Femur (tissue), 1 donor: ENCODE measurements at regions not wholly inside any gene's neighbourhood (a gene's known extent, or its start where the extent isn't known, plus 50 kb on each side); places are given as distances from the start of the nearest gene placed in this dataset.

Source experiments
- DNase-seq: peaks from one replicate; pipeline ENCODE4 v3.0.0-alpha.2; 2017

GRCh38 chr1:56304975-56305374, 274.4 kb downstream of the PLPP3 start:
- DNase-seq = no peak

- no peak for DNase-seq
Measured at GRCh38 chr1:56303805-56304204, 275.6 kb downstream of the PLPP3 start.

- DNase-seq = no peak
Measured at GRCh38 chr1:56302878-56303277, 276.5 kb downstream of the PLPP3 start.

- no peak for DNase-seq
Measured at GRCh38 chr1:56301791-56302190, 277.6 kb downstream of the PLPP3 start.

- DNase-seq = no peak
Measured at GRCh38 chr1:56300836-56301235, 278.5 kb downstream of the PLPP3 start.

GRCh38 chr1:56298866-56299265, 280.5 kb downstream of the PLPP3 start:
- DNase-seq = no peak

DNA sequence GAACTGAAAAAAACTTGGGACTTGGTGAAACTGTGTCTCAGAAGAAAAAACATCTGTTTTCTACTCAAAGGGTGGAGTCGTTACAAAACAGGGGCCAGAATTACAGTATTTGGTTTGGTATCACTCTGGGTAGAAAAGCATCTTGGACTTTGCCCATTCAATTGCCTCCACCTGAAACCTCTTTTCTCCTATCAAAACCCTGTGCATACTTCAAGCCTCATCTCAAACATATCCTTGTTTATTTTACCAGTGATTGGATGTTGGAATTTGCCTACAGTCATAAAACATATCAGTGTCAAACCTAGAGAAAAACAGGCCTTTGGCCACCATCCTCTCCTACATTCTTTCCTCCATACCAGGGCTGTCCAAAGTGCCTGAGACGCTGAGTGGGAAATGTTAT, 281.5 kb downstream of the PLPP3 start:
- DNase-seq = no peak

- DNase-seq = no peak
Measured at GRCh38 chr1:56297208-56297607, 282.2 kb downstream of the PLPP3 start.

- DNase-seq = no peak
Measured at GRCh38 chr1:56295949-56296929, 283.1 kb downstream of the PLPP3 start.

DNA sequence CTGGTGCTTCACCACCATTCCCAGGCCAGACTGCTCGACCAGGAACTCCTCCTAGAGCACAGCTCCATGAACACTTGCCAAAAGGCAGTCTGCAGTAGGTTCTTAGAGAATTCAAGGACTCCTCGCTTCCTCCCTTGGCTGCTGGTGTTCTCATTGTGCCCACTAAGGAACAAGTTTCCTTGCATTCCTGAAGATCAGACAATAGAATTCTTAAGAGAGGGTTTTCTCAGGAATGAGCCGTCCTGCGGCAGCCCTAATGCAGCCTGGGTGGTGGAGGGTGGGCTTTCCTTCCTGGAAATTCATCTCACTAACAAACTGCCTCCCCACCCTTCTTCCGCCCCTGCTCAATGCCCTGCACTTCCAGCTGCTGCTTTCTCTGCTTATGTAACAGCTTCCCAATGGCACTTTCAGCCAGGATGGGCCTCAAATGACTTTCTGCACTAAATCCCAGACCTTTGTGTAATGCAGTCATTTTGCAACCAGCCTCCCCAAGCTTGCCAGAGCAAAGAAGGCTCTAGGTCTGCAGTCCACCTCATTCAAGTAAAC, 287.9 kb downstream of the PLPP3 start:
- DNase-seq = peak; percentile 37

DNA sequence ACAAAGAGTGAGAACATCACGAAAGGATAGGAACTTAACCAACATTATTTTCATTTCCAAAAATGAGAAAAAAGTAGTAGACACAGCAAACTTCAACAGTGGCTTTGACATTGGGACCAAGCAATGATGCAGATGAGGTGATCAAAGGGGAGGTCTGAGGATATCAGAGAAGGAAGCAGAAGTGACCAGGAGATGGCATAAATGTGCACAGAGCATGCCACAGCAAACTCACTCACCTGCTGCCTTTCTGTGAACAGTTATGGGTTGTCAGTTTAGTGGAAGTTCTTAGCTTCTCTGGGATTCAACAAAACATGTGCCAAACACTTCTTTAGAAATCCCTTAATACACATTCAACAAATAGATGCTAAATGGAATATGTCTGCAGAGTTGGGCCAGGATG, 290.1 kb downstream of the PLPP3 start:
- no peak for DNase-seq

GRCh38 chr1:56287721-56288120, 291.6 kb downstream of the PLPP3 start:
- DNase-seq = no peak

DNA sequence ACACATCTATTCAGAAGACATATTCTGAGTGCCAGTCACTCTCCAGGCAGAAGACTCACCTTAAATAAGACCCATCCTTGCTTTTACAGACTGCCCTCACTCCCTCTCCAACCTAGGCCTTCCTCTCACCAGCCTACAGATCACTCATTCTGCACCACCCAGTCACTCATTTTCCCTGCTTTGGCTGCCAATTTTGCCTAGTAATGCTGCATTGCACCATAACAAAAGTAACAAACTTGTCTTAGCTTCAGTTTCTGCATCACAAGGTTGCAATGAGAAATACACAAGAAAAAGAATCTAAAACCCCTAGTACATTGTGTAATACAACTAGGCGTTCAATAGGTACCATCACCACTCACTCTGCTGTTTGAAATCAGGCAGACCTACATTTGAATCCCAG, 292.4 kb downstream of the PLPP3 start:
- no peak for DNase-seq

- no peak for DNase-seq
Measured at GRCh38 chr1:56286506-56286905, 292.9 kb downstream of the PLPP3 start.

- peak; percentile 30 for DNase-seq
Measured at GRCh38 chr1:56285554-56286402, 293.6 kb downstream of the PLPP3 start.

DNA sequence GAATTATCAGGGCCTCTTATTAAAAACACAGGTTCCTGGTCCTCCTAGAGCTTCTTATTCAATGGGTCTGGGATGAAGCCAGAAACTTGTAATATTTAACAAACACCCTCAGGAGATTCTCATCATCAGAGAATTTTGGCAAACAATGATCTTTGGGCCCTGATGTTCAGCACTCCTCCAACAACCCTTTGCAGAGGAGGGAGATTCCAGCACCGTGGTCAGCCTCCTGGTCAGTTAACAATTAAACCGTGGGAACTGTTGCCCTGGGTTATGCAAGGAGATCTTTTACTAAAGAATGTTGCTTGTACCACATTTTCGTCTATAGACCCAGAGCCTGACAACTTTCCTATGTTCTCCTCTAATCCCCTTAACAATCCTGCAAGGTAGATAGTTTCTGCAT, 294.4 kb downstream of the PLPP3 start:
- DNase-seq = peak; percentile 53

DNA sequence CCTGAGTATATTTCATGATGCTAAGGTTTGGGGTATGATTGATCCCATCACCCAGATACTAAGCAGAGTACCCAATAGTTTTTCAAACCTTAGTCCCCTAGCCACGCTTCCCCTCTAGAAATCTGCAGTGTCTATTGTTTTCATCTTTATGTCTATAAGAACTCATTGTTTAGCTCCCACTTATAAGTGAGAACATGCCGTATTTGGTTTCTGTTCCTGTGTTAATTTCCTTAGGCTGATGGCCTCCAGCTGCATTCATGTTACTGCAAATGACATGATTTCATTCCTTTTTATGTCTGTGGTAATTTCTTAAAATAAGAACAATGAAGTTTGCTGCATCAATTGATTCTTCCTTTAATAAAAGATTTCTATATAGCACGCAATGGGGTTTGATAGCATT, 301.3 kb downstream of the PLPP3 start:
- DNase-seq = no peak

GRCh38 chr1:56268519-56269140, 310.7 kb downstream of the PLPP3 start:
- DNase-seq = no peak

- DNase-seq = no peak
Measured at GRCh38 chr1:56267611-56268010, 311.8 kb downstream of the PLPP3 start.

GRCh38 chr1:56266359-56266758, 313.0 kb downstream of the PLPP3 start:
- no peak for DNase-seq

- DNase-seq = no peak
Measured at GRCh38 chr1:56265216-56265615, 314.1 kb downstream of the PLPP3 start.

DNA sequence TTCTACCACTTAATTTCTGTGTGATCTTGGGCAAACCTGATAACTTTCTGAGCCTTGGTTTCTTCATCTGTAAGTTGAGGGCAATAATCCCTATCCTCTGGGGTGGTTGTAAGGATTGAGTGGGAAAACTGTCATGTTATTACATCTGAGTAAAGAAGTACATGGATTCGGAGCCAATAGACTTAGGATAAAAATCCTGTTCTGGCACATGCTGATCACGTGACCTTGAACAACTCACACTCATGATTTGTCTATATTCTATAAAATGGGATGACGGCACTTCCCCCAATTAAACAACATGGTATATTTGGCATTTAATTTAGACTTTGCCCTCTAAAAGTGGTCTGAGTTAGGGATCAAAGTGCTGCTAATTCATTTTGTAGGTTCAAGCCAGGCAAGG, 315.5 kb downstream of the PLPP3 start:
- DNase-seq = no peak

GRCh38 chr1:56258371-56258770, 321.0 kb downstream of the PLPP3 start:
- DNase-seq = peak; percentile 60
